ENCODE measurements at regions not wholly inside any gene's neighbourhood (a gene's known extent, or its start where the extent isn't known, plus 50 kb on each side); places are given as distances from the start of the nearest gene placed in this dataset.

GRCh38 chr5:143890487-143890886, 78.5 kb downstream of the HMHB1 start:
- Histone ChIP-seq H3K79me2 (ENCODE audit: low read length) (no peaks in the 10 kb centered on the region), H3K9me3 (ENCODE audit: low read length) (no peaks in the 10 kb centered on the region), H3K36me3 (ENCODE audit: low read depth, low read length) (no peaks in the 10 kb centered on the region), H3K27ac (ENCODE audit: low read length) (0 out of 2 replicates have a peak overlapping the region, but pooled peaks have one; percentile 9), H3K4me2 (ENCODE audit: low read length) (no peak overlapping the region), H3K4me3 (ENCODE audit: low read length) (no peak overlapping the region), H3K9ac (ENCODE audit: low read length) (peak overlapping the region; percentile 12; the same call in 1 of the 2 replicates), H3K9me2 (replicated peaks; ENCODE audit: low read length) (no peaks in the 10 kb centered on the region), H2AFZ (ENCODE audit: low read length) (no peak overlapping the region), H3K4me1 (ENCODE audit: insufficient read depth, low read length) (peaks cover 29% of the 10 kb centered on the region), H3F3A (ENCODE audit: low read length, unreplicated experiment) (no peaks in the 10 kb centered on the region), H4K20me1 (ENCODE audit: low read length) (no peaks in the 10 kb centered on the region), H3K27me3 (ENCODE audit: low read length) (no peaks in the 10 kb centered on the region)
- DNase-seq (no peak), ATAC-seq (no peak)
- POLR2A ChIA-PET (ENCODE audit: unreplicated experiment) = no interaction called here
- CTCF ChIA-PET = interaction anchor here (0.6 to 0.7 kb wide), 2 partner anchors 60 to 88 kb away, joined by 3 to 5 read pairs; no protein-coding TSS in a partner anchor
- no peak for TF ChIP-seq EZH2 (IDR thresholded peaks at IDR 0.05; ENCODE audit: low read length, unreplicated experiment)
- TF ChIP-seq CTCF (conservative IDR thresholded peaks at IDR 0.05; ENCODE audit: low read depth, low read length) = no peak
- TF ChIP-seq EZH2phosphoT487 (IDR thresholded peaks at IDR 0.05; ENCODE audit: borderline replicate concordance, low read length) = no peak
- intact Hi-C loops (cut with micrococcal nuclease) = loop anchor here (10.0 kb wide), 1 partner anchor 254 kb away; no protein-coding TSS in a partner anchor
- BruUV-seq (replicated peaks) = no TSS peak

GRCh38 chr5:143892271-143892670, 80.3 kb downstream of the HMHB1 start:
- Histone ChIP-seq H3K4me2 (ENCODE audit: low read length) (no peak overlapping the region), H3K36me3 (ENCODE audit: low read depth, low read length) (no peaks in the 10 kb centered on the region), H3K27ac (ENCODE audit: low read length) (no peak overlapping the region), H3K4me3 (ENCODE audit: low read length) (no peak overlapping the region), H3K27me3 (ENCODE audit: low read length) (no peaks in the 10 kb centered on the region), H3K9me3 (ENCODE audit: low read length) (no peaks in the 10 kb centered on the region), H3K79me2 (ENCODE audit: low read length) (no peaks in the 10 kb centered on the region), H3K9ac (ENCODE audit: low read length) (no peak overlapping the region), H3K4me1 (ENCODE audit: insufficient read depth, low read length) (peaks cover 37% of the 10 kb centered on the region), H3K9me2 (replicated peaks; ENCODE audit: low read length) (no peaks in the 10 kb centered on the region), H4K20me1 (ENCODE audit: low read length) (no peaks in the 10 kb centered on the region), H3F3A (ENCODE audit: low read length, unreplicated experiment) (no peaks in the 10 kb centered on the region), H2AFZ (ENCODE audit: low read length) (no peak overlapping the region)
- no peak for ATAC-seq
- DNase-seq = no peak
- CTCF ChIA-PET = no interaction called here
- BruUV-seq (replicated peaks) = no TSS peak
- intact Hi-C loops (cut with micrococcal nuclease) = loop anchor here (10.0 kb wide), 1 partner anchor 253 kb away; no protein-coding TSS in a partner anchor
- POLR2A ChIA-PET (ENCODE audit: unreplicated experiment) = no interaction called here
- TF ChIP-seq CTCF (conservative IDR thresholded peaks at IDR 0.05; ENCODE audit: low read depth, low read length) (no peak), EZH2phosphoT487 (IDR thresholded peaks at IDR 0.05; ENCODE audit: borderline replicate concordance, low read length) (no peak), EZH2 (IDR thresholded peaks at IDR 0.05; ENCODE audit: low read length, unreplicated experiment) (no peak)

GRCh38 chr5:143892908-143893307, 80.9 kb downstream of the HMHB1 start:
- Histone ChIP-seq H3K4me2 (ENCODE audit: low read length) (no peak overlapping the region), H3F3A (ENCODE audit: low read length, unreplicated experiment) (no peaks in the 10 kb centered on the region), H3K36me3 (ENCODE audit: low read depth, low read length) (no peaks in the 10 kb centered on the region), H3K79me2 (ENCODE audit: low read length) (no peaks in the 10 kb centered on the region), H3K27me3 (ENCODE audit: low read length) (no peaks in the 10 kb centered on the region), H3K9me3 (ENCODE audit: low read length) (no peaks in the 10 kb centered on the region), H3K4me1 (ENCODE audit: insufficient read depth, low read length) (peaks cover 38% of the 10 kb centered on the region), H4K20me1 (ENCODE audit: low read length) (no peaks in the 10 kb centered on the region), H3K27ac (ENCODE audit: low read length) (0 out of 2 replicates have a peak overlapping the region, but pooled peaks have one; percentile 2), H3K9me2 (replicated peaks; ENCODE audit: low read length) (no peaks in the 10 kb centered on the region), H2AFZ (ENCODE audit: low read length) (no peak overlapping the region), H3K9ac (ENCODE audit: low read length) (no peak overlapping the region), H3K4me3 (ENCODE audit: low read length) (no peak overlapping the region)
- CTCF ChIA-PET = no interaction called here
- POLR2A ChIA-PET (ENCODE audit: unreplicated experiment) = no interaction called here
- no peak for ATAC-seq
- no TSS peak for BruUV-seq (replicated peaks)
- DNase-seq = no peak
- intact Hi-C loops (cut with micrococcal nuclease) = loop anchor here (10.0 kb wide), 1 partner anchor 252 kb away; no protein-coding TSS in a partner anchor
- TF ChIP-seq CTCF (conservative IDR thresholded peaks at IDR 0.05; ENCODE audit: low read depth, low read length) (no peak), EZH2phosphoT487 (IDR thresholded peaks at IDR 0.05; ENCODE audit: borderline replicate concordance, low read length) (no peak), EZH2 (IDR thresholded peaks at IDR 0.05; ENCODE audit: low read length, unreplicated experiment) (no peak)

All from PC-3 (cell line).